DND-41 (cell line): ENCODE measurements at regions not wholly inside any gene's neighbourhood (a gene's known extent, or its start where the extent isn't known, plus 50 kb on each side); places are given as distances from the start of the nearest gene placed in this dataset.

ENCODE experiments used
- CTCF ChIP-seq: IDR thresholded peaks from 2 replicates; pipeline ENCODE4 v1.5.1; 2012; ENCODE audit warnings: borderline replicate concordance, low read length, moderate library complexity, mild to moderate bottlenecking; ENCODE audit not compliant: poor library complexity, severe bottlenecking; ENCODE audit errors: extremely low read depth
- EZH2 ChIP-seq: IDR thresholded peaks from 3 replicates; pipeline ENCODE4 v1.6.1; 2012; ENCODE audit warnings: borderline replicate concordance, low read depth, mild to moderate bottlenecking, moderate library complexity, low read length, inconsistent platforms; ENCODE audit not compliant: severe bottlenecking

GRCh38 chr16:66225696-66226095 is 140.8 kb upstream of the CDH5 start:
- no peak for TF ChIP-seq CTCF
- no peak for TF ChIP-seq EZH2
